PC-3 (cell line): ENCODE measurements at regions not wholly inside any gene's neighbourhood (a gene's known extent, or its start where the extent isn't known, plus 50 kb on each side); places are given as distances from the start of the nearest gene placed in this dataset.

Experiments used
- CTCF ChIP-seq: fragments of 300-600 bp; sonication (generic); conservative IDR thresholded peaks from 2 replicates; pipeline ENCODE4 v1.5.1; 2017; ENCODE audit warnings: antibody characterized with exemption, low read depth, mild to moderate bottlenecking, low read length
- EZH2phosphoT487 ChIP-seq: fragments of 300-600 bp; sonication (generic); IDR thresholded peaks from 2 replicates; pipeline ENCODE4 v1.6.1; 2018; ENCODE audit warnings: mild to moderate bottlenecking, antibody characterized with exemption, low read length, borderline replicate concordance

GRCh38 chr4:155040031-155040430 lies 168.4 kb upstream of the NPY2R start:
- TF ChIP-seq CTCF (no peak), EZH2phosphoT487 (no peak)
